Activated naive CD4-positive, alpha-beta T cell treated with Interleukin-2 at 50 U/mL for 16 hours (primary cell): ENCODE measurements at regions not wholly inside any gene's neighbourhood (a gene's known extent, or its start where the extent isn't known, plus 50 kb on each side); places are given as distances from the start of the nearest gene placed in this dataset.

Experiments
- DNase-seq: peaks from one replicate; pipeline ENCODE4 v3.0.0-alpha.2; 2020

- no peak for DNase-seq
Measured at GRCh38 chr4:13942977-13943376, 315.5 kb upstream of the BOD1L1 start.

GRCh38 chr4:13944095-13944511 is 316.6 kb upstream of the BOD1L1 start:
- no peak for DNase-seq

- no peak for DNase-seq
Measured at GRCh38 chr4:13947921-13948320, 320.4 kb upstream of the BOD1L1 start.

- DNase-seq = no peak
Measured at GRCh38 chr4:13950491-13950890, 323.0 kb upstream of the BOD1L1 start.

DNA sequence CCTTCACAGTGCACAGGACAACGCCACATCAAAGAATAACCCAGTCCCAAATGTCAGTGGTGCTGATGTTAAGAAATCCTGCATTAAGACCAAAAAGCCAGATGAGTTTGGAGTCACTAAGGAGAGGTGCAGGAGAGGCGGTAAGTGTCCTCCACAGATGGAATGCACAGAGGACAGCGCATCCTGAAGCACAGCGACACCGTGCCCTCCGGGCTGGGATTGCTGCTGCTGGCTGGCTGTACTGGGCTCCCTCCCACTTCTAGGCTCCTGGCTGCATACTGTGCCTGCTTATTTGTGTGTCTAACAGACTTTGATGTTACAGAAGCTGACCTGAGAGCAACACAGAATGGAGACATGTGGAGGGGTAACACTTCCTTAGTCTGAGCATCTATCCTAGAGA is 325.6 kb upstream of the BOD1L1 start:
- DNase-seq = no peak

- no peak for DNase-seq
Measured at GRCh38 chr4:13955551-13955950, 328.0 kb upstream of the BOD1L1 start.

DNA sequence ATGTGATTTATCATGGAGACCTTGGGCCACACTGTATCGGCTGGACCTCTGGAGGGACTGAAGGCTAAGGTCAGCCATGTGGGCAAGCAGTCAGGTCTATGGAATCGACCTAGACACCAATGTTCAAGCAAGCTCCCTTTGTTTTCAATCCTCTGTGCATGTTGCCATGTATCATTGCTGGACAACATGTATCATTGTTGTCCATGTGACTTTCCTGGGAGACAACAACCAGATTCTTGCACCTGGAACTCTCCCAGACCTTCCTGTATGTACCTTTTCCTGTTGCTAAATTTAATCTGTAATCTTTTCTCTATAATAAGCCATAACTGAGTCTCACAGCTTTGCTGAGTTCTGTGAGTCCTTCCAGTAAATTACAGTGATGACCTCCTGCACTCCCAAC is 329.4 kb upstream of the BOD1L1 start:
- DNase-seq = no peak

GRCh38 chr4:13957871-13958270 is 330.3 kb upstream of the BOD1L1 start:
- DNase-seq = no peak

DNA sequence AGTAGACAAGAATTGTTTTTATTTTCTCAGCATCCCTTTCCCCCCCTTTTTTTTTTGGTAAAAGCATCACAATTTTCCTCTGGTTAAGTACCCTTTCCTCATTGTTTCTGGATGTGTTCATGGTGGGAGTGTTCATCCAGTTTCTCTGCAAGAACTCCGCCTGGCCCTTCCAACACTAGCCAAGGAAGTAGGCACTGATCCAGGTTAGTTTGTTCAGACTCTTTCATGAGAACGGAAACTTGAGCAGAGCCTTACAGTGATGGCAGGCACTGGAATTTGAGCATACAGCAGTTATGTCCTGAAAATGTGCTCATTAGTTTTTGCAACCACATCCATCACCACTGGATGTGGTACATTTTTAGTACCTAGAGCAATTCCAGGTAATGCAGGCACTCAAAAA is 336.1 kb upstream of the BOD1L1 start:
- no peak for DNase-seq

DNA sequence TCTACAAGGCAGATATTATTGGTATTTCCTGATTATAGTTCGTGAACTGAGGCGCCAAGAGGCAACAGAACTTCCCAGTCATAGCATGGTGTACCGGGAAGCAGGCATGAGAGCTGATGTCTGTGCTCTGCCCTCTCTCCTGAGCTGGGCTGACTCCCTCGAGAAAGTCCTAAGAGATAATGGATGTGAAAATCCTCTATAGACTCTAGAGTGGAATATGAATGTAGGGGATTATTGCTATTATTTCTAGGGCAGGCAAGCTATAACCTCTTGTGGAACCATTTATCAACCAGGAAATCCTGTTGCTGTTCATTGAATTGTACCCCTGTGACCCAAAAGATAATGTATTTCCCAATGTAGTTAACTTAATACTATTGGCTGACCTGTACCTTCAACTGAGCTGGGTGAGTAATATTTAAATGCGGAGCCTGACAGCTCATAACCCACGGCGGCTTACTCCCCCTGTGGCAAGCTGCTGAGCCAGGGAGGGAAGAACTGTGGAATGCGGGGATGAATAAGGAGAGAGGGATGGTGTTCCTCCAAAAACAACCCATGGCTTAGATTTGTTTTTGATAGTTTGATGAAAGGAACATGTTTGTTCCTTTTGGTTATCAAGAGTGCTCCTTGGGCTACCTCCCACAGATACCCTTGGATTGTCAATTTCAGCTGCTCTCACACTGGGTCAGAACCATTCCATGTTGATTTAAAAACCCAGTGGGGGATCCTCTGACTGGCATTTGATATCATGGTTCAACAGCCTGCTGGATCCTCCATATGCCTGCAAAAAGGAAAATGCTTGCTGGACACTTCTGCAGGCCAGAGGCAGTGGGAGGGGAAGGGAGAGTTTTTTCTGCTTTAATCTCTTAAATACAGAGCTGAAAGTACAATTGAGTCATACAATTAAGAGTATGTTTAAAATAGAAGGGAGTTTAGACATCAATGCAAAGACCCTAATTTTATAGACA is 339.0 kb upstream of the BOD1L1 start:
- DNase-seq = no peak

GRCh38 chr4:13968723-13969122 is 341.2 kb upstream of the BOD1L1 start:
- DNase-seq = no peak

DNA sequence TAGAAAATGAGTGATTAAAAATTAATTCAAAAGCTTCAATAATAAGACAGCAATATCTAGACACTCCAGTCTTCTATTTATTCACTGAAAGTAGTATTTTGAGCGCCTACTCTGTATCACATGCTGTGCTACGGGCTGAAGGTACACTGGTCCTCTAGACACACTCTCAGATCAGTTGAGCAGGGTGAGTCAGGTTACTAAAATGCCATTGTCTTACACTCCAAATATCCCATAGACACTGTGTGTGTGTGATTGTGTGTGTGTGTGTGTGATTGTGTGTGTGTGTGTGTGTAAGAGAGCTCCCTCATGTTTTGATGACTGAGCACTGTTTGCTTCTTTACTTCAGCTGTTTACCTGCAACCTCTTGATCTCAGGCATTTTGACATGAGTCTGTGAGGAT is 342.8 kb upstream of the BOD1L1 start:
- DNase-seq = no peak

DNA sequence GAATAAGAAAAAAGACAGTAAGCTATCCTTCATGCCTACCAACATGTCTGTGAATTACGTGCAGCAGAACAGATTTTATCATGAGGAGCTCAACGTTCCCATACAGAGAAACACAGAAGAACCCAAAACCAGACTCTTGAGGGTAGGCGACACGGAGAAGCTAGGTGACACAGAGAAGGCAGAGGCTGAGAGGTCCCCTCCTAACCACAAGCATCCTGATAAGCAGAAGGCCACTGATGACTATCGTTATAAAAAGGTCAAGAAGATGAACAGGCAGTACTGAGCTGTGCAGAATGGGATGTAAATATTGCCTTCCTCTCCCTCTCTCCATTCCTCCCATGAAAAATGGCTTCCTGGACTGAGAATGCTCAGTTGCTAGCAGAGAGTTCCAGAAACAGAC is 350.2 kb upstream of the BOD1L1 start:
- DNase-seq = no peak

DNA sequence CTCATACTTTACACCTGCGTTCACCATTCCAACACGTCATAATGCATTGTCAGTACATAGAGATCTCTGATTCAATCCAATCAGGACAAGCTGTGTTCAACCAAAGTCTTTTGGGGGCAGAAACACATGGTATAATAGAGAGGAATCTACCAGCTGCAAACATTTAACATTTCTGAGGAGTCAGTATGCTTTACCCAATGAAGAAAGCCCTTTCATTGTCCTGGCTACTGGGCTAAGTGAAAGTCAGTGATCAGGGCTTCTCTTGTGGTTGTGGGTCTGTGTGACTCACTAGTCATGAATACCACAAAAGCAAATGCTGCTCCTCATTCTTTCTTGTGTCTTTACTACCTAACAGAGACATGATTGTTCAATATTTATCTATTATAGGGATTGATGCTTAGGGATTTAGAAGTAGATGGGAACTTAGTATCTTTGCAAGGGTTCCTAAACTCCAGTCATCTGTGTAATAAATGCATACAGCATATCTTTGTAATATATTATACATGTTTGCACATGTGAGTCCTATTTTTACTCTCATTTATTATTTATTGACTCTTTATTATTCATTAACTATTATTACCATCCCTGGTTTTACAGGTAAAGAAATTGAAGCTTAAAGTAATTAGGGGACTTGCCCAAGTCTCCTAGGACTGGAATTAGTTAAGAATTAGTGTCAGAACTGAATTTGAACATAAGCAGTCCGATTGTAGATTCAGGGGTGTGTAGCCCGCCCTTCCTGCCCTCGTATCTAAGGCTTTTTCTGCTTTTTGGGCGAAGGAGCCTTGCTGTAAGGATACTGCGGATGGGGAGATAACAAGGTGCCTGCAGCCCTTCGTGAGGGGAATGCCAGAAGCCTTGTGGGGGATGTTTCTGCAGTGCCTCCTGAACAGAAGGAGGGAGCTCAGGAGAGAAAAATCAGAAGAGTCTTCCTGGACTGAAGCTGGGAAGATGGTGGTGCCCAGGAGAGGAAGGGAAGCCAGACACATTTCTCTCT is 353.1 kb upstream of the BOD1L1 start:
- no peak for DNase-seq

GRCh38 chr4:13981499-13981898 is 354.0 kb upstream of the BOD1L1 start:
- DNase-seq = no peak

DNA sequence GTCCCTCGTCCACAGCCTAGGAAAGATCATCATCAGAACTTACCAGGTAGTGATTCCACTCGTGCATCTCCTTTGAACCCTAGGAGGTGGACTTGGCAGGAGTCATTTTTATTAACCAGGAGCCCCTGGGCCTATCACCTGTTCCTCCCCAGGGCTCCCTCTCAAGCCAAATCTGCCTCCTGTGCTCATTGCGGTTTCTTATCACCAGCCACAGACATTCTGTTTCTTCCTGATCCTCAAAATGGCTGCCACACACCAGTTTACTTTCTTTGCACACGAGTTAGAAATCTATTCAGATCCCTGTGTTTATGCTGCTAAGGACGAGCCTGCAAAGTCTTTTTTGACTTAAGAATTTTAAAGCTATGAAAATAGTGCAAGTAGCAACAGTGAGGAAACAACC is 354.5 kb upstream of the BOD1L1 start:
- DNase-seq = no peak

DNA sequence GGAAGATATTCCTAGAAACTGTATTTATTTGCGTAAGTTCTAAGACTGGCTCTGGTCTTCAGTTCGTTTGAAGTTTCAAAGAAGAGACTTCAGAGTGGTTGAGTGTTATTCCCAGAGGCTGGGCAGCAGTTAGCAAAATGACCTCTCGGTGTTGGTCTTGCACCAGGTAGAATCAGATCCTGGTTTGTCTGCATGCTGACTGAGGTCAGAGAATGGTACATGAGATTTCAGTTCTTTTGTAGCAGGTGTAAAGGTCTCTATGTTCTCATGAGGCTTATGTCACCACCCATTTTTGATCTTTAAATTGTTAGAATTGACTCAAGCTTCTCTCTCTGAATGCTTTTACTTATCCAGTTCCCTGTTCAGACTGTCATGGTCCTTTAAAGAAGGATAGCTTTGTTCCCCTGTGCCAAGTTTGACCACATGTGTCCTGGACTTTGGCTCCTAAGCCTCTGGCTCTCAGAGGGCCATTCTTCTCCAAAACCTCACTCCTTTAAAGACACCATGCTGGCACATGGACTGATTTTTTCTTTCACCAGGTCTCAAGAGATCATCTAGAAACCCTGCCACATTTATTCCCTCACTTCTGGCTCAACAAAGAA is 355.8 kb upstream of the BOD1L1 start:
- DNase-seq = no peak

DNA sequence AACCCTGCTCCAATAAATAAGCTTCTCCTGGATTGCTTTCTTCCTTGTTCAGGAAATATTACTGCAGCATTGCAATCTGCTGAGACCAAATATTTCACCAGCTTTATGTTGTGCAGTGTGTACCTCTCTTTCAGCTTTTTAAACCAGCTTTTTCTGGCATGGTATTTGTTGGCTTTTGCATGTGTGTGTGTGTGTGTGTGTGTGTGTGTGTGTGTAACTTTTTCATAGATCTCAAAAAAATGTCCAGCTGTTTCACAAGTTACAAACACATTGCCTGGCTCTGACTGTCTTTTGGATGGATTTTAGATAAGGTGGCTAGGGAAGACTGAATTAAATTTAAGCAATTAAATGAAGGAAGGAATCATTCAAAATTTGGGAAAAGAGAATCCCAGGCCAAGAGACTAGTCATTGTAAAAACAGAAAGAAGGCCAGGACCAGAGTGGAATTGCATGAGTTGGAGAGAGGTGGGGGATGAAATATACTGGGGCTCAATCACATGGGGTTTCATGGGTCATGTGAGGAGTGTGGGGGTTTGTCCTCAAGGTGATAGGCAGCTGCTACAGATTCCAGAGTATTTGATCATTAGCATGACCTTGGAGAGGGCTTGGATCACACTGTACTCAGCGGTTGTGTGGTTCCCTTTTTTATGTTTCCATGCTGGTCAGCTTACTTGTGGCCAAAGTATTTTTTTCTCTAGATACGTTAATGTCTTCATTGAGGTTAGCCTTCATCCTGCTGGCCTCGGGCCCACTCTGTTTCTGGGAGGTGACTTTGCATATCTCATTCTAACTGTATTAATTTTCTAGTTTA is 357.7 kb upstream of the BOD1L1 start:
- DNase-seq = no peak

GRCh38 chr4:13985837-13986236 is 358.3 kb upstream of the BOD1L1 start:
- DNase-seq = no peak

- DNase-seq = no peak
Measured at GRCh38 chr4:13986548-13986947, 359.0 kb upstream of the BOD1L1 start.

GRCh38 chr4:13988353-13989305 is 361.1 kb upstream of the BOD1L1 start:
- no peak for DNase-seq
